Panc1 (cell line): ENCODE measurements at regions not wholly inside any gene's neighbourhood (a gene's known extent, or its start where the extent isn't known, plus 50 kb on each side); places are given as distances from the start of the nearest gene placed in this dataset.

Experiments
- ATAC-seq: fragments of 200-7000 bp; cut with Tn5 transposase; 2 replicates; pipeline ENCODE4 v1.9.1; 2020; ENCODE audit warnings: mild to moderate bottlenecking, moderate library complexity
- BruUV-seq: library from RNA; stranded (reverse); fragments of 400-500 nt; replicated peaks from 2 replicates; lab custom pipeline; 2021; lab: Mats Ljungman, UMichigan
- CTCF ChIA-PET: fragments of 300-600 bp; sonication (Branson Sonifier 250); formaldehyde crosslinking; loops from one replicate; lab custom pipeline; 2022; ENCODE audit warnings: antibody characterized with exemption; lab: Charles Lee
- POLR2A ChIA-PET: fragments of 300-600 bp; sonication (Branson Sonifier 250); formaldehyde crosslinking; loops from one replicate; lab custom pipeline; 2022; ENCODE audit warnings: antibody characterized with exemption; lab: Charles Lee
- DNase-seq: peaks from one replicate; pipeline ENCODE4 v3.0.0-alpha.2; 2010; ENCODE audit warnings: low read depth, low spot score
- H3K27ac ChIP-seq: 2 replicates; pipeline ENCODE4 v1.5.1; 2011; ENCODE audit warnings: mild to moderate bottlenecking, low read length, inconsistent platforms
- H3K27me3 ChIP-seq: fragments of 200-500 bp; sonication (Bioruptor generic); 2 replicates; pipeline ENCODE4 v1.6.0; 2014; ENCODE audit warnings: low read length, inconsistent platforms; ENCODE audit not compliant: control insufficient read depth, insufficient read depth
- H3K36me3 ChIP-seq: fragments of 200-500 bp; sonication (Bioruptor generic); 2 replicates; pipeline ENCODE4 v1.5.1; 2014; ENCODE audit warnings: inconsistent platforms, mild to moderate bottlenecking, low read length, moderate library complexity; ENCODE audit not compliant: control insufficient read depth, insufficient read depth
- H3K4me1 ChIP-seq: 2 replicates; pipeline ENCODE4 v1.5.1; 2011; ENCODE audit warnings: inconsistent platforms, mild to moderate bottlenecking, low read length, moderate library complexity; ENCODE audit not compliant: control insufficient read depth, insufficient read depth
- H3K4me3 ChIP-seq, 2 experiments: 2 replicates each; pipeline ENCODE4 v1.5.1; 2011 to 2012; ENCODE audit warnings: low read depth in 2 of 2, low read length in 2 of 2, mild to moderate bottlenecking in 2 of 2, inconsistent platforms in 1 of 2, moderate library complexity in 1 of 2
- H3K9me3 ChIP-seq: fragments of 200-500 bp; sonication (Bioruptor generic); 2 replicates; pipeline ENCODE4 v1.5.1; 2014; ENCODE audit warnings: low read depth, mild to moderate bottlenecking, inconsistent platforms, low read length, moderate library complexity; ENCODE audit not compliant: control insufficient read depth, insufficient read depth
- POLR2AphosphoS5 ChIP-seq: IDR thresholded peaks from 2 replicates; pipeline ENCODE4 v1.6.1; 2012; ENCODE audit warnings: mild to moderate bottlenecking, low read depth, low read length, moderate library complexity
- SIN3A ChIP-seq: IDR thresholded peaks from 2 replicates; pipeline ENCODE4 v1.6.1; 2012; ENCODE audit warnings: low read depth, mild to moderate bottlenecking, low read length, moderate library complexity, borderline replicate concordance; ENCODE audit not compliant: insufficient read depth
- TCF7L2 ChIP-seq: IDR thresholded peaks from 2 replicates; pipeline ENCODE4 v1.6.1; 2011; ENCODE audit warnings: mild to moderate bottlenecking, low read depth, low read length, inconsistent platforms
- in situ Hi-C: cut with HindIII; loops from 2 replicates; pipeline ENCODE4 v1.10.0; 2016; ENCODE audit warnings: low sequenced_read_pairs, low pct_unique_long_range_greater_than_20kb
- intact Hi-C: fragments of 100-400 bp; cut with micrococcal nuclease; formaldehyde crosslinking; loops from one replicate; pipeline ENCODE4 v1.10.0; 2022; ENCODE audit not compliant: unreplicated experiment
- TF ChIP-seq, protein P1 (sequence below), 2 experiments: IDR thresholded peaks; 2 replicates each; pipeline ENCODE4 v1.6.1; 2011 to 2012; ENCODE audit warnings: low read depth in 2 of 2, control low read depth in 1 of 2, low read length in 1 of 2, mild to moderate bottlenecking in 1 of 2, moderate library complexity in 1 of 2; ENCODE audit not compliant: insufficient read depth in 1 of 2
- TF ChIP-seq, protein P2 (sequence below): fragments of 450-650 bp; IDR thresholded peaks from 2 replicates; pipeline ENCODE4 v1.5.1; 2017; ENCODE audit warnings: mild to moderate bottlenecking

DNA sequence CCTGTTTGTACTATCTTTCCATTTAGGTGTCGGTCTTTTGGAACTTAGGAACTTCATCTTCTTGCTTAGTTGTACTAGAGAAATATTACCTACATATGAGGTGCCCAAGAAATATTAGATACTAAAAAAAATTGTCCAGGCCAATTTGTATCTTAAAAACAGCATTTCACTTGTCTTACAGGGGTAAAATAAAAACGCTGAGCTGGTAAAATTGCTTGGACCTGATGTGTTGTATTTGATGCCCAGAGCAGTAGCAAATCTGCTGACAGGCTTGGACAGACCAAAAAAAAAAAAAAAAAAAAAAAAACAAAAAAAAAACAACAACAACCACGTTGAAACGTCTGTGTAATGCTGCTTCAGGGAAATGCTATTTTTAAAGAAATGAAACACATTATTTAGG is 150.4 kb upstream of the ARX start:
- intact Hi-C loops, result no loop called here
- no peak overlapping the region for H3K27ac ChIP-seq
- no peak for DNase-seq
- no peaks in the 10 kb centered on the region for H3K9me3 ChIP-seq
- in situ Hi-C loops, result no loop called here
- ChIA-PET CTCF (no interaction called here), POLR2A (interaction anchor here (0.7 kb wide), 1 partner anchor 10 kb away, joined by 5 read pairs; no protein-coding TSS in a partner anchor)
- H3K4me1 ChIP-seq, result no peaks in the 10 kb centered on the region
- no peaks in the 10 kb centered on the region for H3K36me3 ChIP-seq
- no peaks in the 10 kb centered on the region for H3K27me3 ChIP-seq
- BruUV-seq, result no TSS peak
- no peak overlapping the region for H3K4me3 ChIP-seq
- TF ChIP-seq SIN3A (no peak), TCF7L2 (no peak), POLR2AphosphoS5 (no peak)
- TF ChIP-seq, protein P1, sequence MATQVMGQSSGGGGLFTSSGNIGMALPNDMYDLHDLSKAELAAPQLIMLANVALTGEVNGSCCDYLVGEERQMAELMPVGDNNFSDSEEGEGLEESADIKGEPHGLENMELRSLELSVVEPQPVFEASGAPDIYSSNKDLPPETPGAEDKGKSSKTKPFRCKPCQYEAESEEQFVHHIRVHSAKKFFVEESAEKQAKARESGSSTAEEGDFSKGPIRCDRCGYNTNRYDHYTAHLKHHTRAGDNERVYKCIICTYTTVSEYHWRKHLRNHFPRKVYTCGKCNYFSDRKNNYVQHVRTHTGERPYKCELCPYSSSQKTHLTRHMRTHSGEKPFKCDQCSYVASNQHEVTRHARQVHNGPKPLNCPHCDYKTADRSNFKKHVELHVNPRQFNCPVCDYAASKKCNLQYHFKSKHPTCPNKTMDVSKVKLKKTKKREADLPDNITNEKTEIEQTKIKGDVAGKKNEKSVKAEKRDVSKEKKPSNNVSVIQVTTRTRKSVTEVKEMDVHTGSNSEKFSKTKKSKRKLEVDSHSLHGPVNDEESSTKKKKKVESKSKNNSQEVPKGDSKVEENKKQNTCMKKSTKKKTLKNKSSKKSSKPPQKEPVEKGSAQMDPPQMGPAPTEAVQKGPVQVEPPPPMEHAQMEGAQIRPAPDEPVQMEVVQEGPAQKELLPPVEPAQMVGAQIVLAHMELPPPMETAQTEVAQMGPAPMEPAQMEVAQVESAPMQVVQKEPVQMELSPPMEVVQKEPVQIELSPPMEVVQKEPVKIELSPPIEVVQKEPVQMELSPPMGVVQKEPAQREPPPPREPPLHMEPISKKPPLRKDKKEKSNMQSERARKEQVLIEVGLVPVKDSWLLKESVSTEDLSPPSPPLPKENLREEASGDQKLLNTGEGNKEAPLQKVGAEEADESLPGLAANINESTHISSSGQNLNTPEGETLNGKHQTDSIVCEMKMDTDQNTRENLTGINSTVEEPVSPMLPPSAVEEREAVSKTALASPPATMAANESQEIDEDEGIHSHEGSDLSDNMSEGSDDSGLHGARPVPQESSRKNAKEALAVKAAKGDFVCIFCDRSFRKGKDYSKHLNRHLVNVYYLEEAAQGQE (IDR thresholded peaks at IDR 0.05; ENCODE audit: insufficient read depth in 1 of 2, low read depth in 2 of 2, low read length in 1 of 2), result no peak
- TF ChIP-seq, protein P2, sequence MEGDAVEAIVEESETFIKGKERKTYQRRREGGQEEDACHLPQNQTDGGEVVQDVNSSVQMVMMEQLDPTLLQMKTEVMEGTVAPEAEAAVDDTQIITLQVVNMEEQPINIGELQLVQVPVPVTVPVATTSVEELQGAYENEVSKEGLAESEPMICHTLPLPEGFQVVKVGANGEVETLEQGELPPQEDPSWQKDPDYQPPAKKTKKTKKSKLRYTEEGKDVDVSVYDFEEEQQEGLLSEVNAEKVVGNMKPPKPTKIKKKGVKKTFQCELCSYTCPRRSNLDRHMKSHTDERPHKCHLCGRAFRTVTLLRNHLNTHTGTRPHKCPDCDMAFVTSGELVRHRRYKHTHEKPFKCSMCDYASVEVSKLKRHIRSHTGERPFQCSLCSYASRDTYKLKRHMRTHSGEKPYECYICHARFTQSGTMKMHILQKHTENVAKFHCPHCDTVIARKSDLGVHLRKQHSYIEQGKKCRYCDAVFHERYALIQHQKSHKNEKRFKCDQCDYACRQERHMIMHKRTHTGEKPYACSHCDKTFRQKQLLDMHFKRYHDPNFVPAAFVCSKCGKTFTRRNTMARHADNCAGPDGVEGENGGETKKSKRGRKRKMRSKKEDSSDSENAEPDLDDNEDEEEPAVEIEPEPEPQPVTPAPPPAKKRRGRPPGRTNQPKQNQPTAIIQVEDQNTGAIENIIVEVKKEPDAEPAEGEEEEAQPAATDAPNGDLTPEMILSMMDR, result no peak
- ATAC-seq, result no peak

DNA sequence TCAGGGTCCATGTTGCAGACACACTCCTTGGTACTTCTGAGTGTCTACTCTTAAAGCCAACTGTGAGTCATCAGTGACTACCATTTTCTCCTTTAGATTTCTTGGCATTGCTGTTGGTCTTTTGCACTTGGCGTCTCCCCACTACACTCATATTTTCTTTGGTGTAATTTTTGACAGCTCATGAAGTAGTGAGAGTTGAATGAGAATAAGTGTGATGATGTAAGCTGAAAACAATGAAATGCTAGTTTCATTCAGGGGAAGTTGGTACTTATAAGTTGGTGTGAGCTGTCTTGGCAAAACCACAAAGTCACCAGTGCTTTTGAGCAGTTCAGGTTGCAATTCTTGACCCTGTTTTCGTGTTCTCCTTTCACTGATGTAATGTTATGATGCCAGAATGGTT is 142.9 kb upstream of the ARX start:
- Histone ChIP-seq H3K27me3 (no peaks in the 10 kb centered on the region), H3K27ac (no peak overlapping the region), H3K4me3 (no peak overlapping the region), H3K36me3 (no peaks in the 10 kb centered on the region), H3K9me3 (no peaks in the 10 kb centered on the region), H3K4me1 (no peaks in the 10 kb centered on the region)
- no peak for DNase-seq
- no peak for ATAC-seq
- in situ Hi-C loops, result no loop called here
- ChIA-PET POLR2A (no interaction called here), CTCF (no interaction called here)
- TF ChIP-seq, protein P1 (IDR thresholded peaks at IDR 0.05; ENCODE audit: insufficient read depth in 1 of 2, low read depth in 2 of 2, low read length in 1 of 2), result no peak
- TF ChIP-seq SIN3A (no peak), TCF7L2 (no peak), POLR2AphosphoS5 (no peak)
- TF ChIP-seq, protein P2, result no peak
- intact Hi-C loops, result no loop called here
- no TSS peak for BruUV-seq
